Type B pancreatic cell (in vitro differentiated cells): ENCODE measurements at regions not wholly inside any gene's neighbourhood (a gene's known extent, or its start where the extent isn't known, plus 50 kb on each side); places are given as distances from the start of the nearest gene placed in this dataset.

Experiments
- DNase-seq: peaks from one replicate; pipeline ENCODE4 v3.0.0; 2021; ENCODE audit warnings: mixed read lengths; ENCODE audit not compliant: unreplicated experiment; ENCODE audit errors: extremely low spot score
- H3K27ac Mint-ChIP-seq: 2 replicates; pipeline ENCODE4 v1.8.0; 2021; ENCODE audit warnings: mild to moderate bottlenecking, mixed read lengths
- H3K27me3 Mint-ChIP-seq: 2 replicates; pipeline ENCODE4 v1.8.0; 2021; ENCODE audit warnings: mixed read lengths
- H3K36me3 Mint-ChIP-seq: 2 replicates; pipeline ENCODE4 v1.8.0; 2021; ENCODE audit warnings: mixed read lengths
- H3K4me1 Mint-ChIP-seq: one replicate; pipeline ENCODE4 v1.8.0; 2021; ENCODE audit warnings: mixed read lengths; ENCODE audit not compliant: unreplicated experiment
- H3K4me3 Mint-ChIP-seq: 2 replicates; pipeline ENCODE4 v1.8.0; 2021; ENCODE audit warnings: mild to moderate bottlenecking, mixed read lengths
- H3K9me3 Mint-ChIP-seq: 2 replicates; pipeline ENCODE4 v1.8.0; 2021; ENCODE audit warnings: mixed read lengths
- TF ChIP-seq, protein P1 (sequence below): fragments of 200-600 bp; sonication (generic); conservative IDR thresholded peaks from 2 replicates; pipeline ENCODE4 v1.5.0; 2021; ENCODE audit warnings: antibody characterized with exemption, mild to moderate bottlenecking

DNA sequence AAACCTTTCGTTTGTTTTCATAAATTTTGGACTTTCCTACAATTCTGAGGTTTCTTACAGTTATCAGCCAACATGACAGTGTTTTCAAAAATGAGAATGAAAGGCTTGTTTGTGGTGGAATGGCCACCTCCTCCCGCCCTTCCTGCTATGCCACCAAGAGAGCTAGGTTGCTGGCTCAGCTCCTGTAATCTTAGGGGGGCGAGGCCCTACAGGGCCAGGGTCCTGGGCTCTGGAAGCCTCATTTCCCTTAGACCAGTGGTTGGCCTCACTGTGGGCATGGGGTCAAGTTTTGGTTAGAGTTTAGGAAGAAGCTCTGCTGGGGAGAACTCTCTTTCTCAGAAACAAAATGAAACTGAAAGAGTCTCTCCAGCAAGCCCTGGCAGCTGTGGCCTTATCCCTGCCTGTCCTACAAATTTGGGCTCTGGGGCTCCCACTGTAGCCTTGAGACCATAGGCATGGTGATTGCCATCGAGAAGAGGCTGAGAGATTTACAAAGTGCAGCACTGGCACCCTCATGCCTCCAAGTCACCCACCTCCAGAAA, 66.2 kb downstream of the IRX1 start:
- Mint-ChIP-seq H3K27ac (no peak overlapping the region), H3K36me3 (no peaks in the 10 kb centered on the region), H3K9me3 (no peaks in the 10 kb centered on the region), H3K27me3 (peaks cover 20% of the 10 kb centered on the region), H3K4me1 (no peaks in the 10 kb centered on the region), H3K4me3 (no peak overlapping the region)
- no peak for DNase-seq
- TF ChIP-seq, protein P1, sequence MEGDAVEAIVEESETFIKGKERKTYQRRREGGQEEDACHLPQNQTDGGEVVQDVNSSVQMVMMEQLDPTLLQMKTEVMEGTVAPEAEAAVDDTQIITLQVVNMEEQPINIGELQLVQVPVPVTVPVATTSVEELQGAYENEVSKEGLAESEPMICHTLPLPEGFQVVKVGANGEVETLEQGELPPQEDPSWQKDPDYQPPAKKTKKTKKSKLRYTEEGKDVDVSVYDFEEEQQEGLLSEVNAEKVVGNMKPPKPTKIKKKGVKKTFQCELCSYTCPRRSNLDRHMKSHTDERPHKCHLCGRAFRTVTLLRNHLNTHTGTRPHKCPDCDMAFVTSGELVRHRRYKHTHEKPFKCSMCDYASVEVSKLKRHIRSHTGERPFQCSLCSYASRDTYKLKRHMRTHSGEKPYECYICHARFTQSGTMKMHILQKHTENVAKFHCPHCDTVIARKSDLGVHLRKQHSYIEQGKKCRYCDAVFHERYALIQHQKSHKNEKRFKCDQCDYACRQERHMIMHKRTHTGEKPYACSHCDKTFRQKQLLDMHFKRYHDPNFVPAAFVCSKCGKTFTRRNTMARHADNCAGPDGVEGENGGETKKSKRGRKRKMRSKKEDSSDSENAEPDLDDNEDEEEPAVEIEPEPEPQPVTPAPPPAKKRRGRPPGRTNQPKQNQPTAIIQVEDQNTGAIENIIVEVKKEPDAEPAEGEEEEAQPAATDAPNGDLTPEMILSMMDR, result no peak

DNA sequence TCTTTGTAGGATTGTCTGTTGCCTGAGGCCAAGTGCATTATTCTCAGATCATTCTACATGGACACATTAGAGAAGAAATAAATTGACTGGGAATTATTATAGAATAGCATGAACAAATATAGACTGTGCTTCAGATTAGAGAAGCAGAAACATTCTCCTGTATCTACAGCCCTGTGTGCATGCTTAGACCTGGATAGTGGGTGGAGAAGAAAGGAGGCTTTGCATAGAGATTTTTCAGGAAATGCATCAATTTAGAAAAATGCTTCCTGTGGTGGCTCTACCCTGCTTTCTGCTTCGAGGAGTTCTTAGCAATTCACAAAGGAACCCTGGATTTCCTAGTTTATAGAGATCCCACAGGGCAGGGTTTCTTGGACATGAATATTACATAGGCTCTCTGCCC, 66.7 kb downstream of the IRX1 start:
- Mint-ChIP-seq H3K27me3 (peaks cover 18% of the 10 kb centered on the region), H3K27ac (no peak overlapping the region), H3K36me3 (no peaks in the 10 kb centered on the region), H3K4me1 (no peaks in the 10 kb centered on the region), H3K4me3 (no peak overlapping the region), H3K9me3 (no peaks in the 10 kb centered on the region)
- DNase-seq, result no peak
- TF ChIP-seq, protein P1, result no peak

DNA sequence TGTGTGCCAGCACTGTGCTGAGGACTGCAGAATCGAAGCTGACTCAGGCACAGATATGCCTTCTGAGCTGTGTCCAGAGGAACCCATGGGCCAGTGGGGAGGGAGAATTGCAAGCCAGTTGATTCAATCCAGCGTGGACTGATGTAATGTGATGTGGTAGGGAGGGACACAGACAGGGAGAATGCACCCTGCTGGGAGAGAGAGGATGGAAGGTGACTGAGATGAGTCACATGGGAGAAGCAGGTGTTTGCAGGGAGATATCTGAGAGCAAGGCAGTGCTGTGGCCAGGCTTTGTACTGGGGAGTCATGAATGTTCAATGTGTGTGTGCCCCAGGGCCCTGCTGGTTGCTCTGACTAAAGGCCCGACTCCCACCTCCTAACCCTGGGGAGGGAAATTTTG, 75.7 kb downstream of the IRX1 start:
- Mint-ChIP-seq H3K4me3 (no peak overlapping the region), H3K27ac (no peak overlapping the region), H3K4me1 (no peaks in the 10 kb centered on the region), H3K9me3 (no peaks in the 10 kb centered on the region), H3K36me3 (no peaks in the 10 kb centered on the region), H3K27me3 (peaks cover 6% of the 10 kb centered on the region)
- TF ChIP-seq, protein P1, result no peak
- no peak for DNase-seq

DNA sequence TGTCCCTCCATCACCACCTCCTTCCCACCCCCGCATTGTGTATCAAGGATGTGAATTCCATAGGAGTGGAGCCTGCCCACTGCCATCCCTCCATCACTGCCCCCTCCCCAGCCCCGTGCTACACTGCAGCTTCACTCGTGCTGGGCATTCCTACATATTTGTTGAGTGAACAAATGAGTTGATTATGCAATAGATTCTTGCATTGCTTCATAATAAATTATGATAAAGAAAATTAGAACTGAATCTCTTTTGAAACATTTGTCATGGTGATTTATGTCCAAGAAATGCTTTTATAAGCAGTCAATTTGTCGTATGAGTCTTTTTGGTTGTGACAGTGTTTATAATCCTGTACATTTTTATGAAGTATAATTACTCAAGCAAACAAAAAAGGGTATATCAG, 83.2 kb downstream of the IRX1 start:
- Mint-ChIP-seq H3K27me3 (peaks cover 14% of the 10 kb centered on the region), H3K4me1 (no peaks in the 10 kb centered on the region), H3K36me3 (no peaks in the 10 kb centered on the region), H3K9me3 (no peaks in the 10 kb centered on the region), H3K4me3 (no peak overlapping the region), H3K27ac (no peak overlapping the region)
- TF ChIP-seq, protein P1, result no peak
- no peak for DNase-seq

DNA sequence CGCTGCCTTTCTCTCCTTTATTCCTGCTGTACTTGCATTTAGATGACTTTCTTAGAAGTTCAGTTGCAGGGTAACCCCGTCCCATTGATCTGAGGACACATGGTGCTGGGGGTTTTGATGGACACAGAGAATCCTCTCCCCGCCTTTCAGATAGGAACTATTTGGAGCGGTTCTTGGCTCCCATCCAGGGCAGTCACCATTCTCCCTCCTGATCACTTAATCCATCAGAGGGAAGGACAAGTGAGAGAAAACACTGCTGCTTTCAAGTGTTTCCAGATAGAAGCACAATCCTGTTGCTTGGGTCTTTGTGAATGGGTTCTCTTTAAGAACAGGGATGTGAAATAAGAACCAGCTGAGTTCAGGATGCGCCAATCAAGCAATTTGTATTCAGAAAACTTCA, 85.2 kb downstream of the IRX1 start:
- DNase-seq, result no peak
- no peaks in the 10 kb centered on the region for H3K36me3 Mint-ChIP-seq
- no peaks in the 10 kb centered on the region for H3K9me3 Mint-ChIP-seq
- H3K4me3 Mint-ChIP-seq, result no peak overlapping the region
- no peaks in the 10 kb centered on the region for H3K4me1 Mint-ChIP-seq
- H3K27ac Mint-ChIP-seq, result no peak overlapping the region
- peaks cover 16% of the 10 kb centered on the region for H3K27me3 Mint-ChIP-seq
- TF ChIP-seq, protein P1, result no peak

DNA sequence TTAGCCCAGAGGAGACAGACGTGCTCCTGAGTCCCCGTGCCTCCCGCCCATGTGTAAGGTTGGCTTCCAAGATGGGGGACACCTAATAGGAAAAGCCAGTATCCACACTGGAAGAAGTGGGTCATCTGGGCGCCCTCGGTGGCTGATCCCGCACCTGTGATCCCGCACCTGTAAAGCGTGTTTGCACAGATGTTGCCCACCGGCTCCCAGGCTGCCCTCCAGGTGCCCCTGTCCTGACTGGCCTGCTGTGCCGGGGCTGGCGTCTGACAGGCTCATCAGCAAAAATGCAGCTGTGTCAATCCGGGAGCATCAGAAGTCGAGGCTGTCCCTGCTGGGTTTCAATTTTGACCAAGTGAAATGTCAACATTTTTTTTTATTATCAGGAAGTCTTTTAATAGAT, 88.5 kb downstream of the IRX1 start:
- TF ChIP-seq, protein P1, result no peak
- Mint-ChIP-seq H3K36me3 (no peaks in the 10 kb centered on the region), H3K4me3 (no peak overlapping the region), H3K9me3 (no peaks in the 10 kb centered on the region), H3K27ac (no peak overlapping the region), H3K27me3 (peaks cover 16% of the 10 kb centered on the region), H3K4me1 (no peaks in the 10 kb centered on the region)
- DNase-seq, result no peak
